ENCODE measurements at regions not wholly inside any gene's neighbourhood (a gene's known extent, or its start where the extent isn't known, plus 50 kb on each side); places are given as distances from the start of the nearest gene placed in this dataset.

GRCh38 chr5:155838394-155838793 is 488.6 kb upstream of the SGCD start:
- H2BK15ac ChIP-seq (ENCODE audit: low read depth, low read length): no peak overlapping the region
- in situ Hi-C loops (cut with MboI; ENCODE audit: low sequenced_read_pairs): no loop called here
- no peaks in the 10 kb centered on the region for H3K79me1 ChIP-seq (ENCODE audit: low read depth in 1 of 2, low read length in 2 of 2)
- H4K8ac ChIP-seq (ENCODE audit: low read depth in 2 of 2, low read length in 2 of 2): no peak overlapping the region
- H3K9me3 ChIP-seq (ENCODE audit: control insufficient read depth, insufficient read depth, low read length): no peaks in the 10 kb centered on the region
- ATAC-seq (ENCODE audit: low read depth) (no peak), DNase-seq (no peak)
- H3K18ac ChIP-seq (ENCODE audit: low read depth, low read length): no peak overlapping the region
- H3K56ac ChIP-seq (ENCODE audit: extremely low read depth, insufficient read depth, low read length): no peak overlapping the region
- H4K5ac ChIP-seq (ENCODE audit: low read depth, low read length): no peak overlapping the region
- intact Hi-C loops (cut with micrococcal nuclease): no loop called here
- H3K4me3 ChIP-seq (ENCODE audit: insufficient read depth, low read depth, low read length): no peak overlapping the region
- BruUV-seq (replicated peaks): no TSS peak
- H2AFZ ChIP-seq (replicated peaks; ENCODE audit: low read length, poor library complexity): no peak overlapping the region
- H3K4ac ChIP-seq (ENCODE audit: low read depth, low read length): no peak overlapping the region
- no peak overlapping the region for H2BK20ac ChIP-seq (ENCODE audit: low read depth, low read length)
- H2AK5ac ChIP-seq (ENCODE audit: low read depth, low read length): no peak overlapping the region
- no peaks in the 10 kb centered on the region for H3K36me3 ChIP-seq (ENCODE audit: control insufficient read depth, insufficient read depth, low read length)
- no peak overlapping the region for H3K23ac ChIP-seq (ENCODE audit: low read depth, low read length)
- no peak overlapping the region for H3K9ac ChIP-seq (ENCODE audit: low read depth, low read length)
- no peak overlapping the region for H3K14ac ChIP-seq (replicated peaks; ENCODE audit: low read depth, low read length)
- no peak overlapping the region for H2BK120ac ChIP-seq (ENCODE audit: low read depth, low read length)
- dilution Hi-C loops (cut with HindIII; ENCODE audit: low sequenced_read_pairs, unreplicated experiment): no loop called here
- no peaks in the 10 kb centered on the region for H3K4me1 ChIP-seq (ENCODE audit: control insufficient read depth, insufficient read depth, low read length)
- ChIA-PET CTCF (no interaction called here), POLR2A (ENCODE audit: unreplicated experiment) (no interaction called here)
- H4K20me1 ChIP-seq (ENCODE audit: insufficient read depth, low read length): no peaks in the 10 kb centered on the region
- H2BK5ac ChIP-seq (ENCODE audit: low read depth, low read length, poor library complexity, severe bottlenecking): no peak overlapping the region
- H4K91ac ChIP-seq (ENCODE audit: insufficient read depth, low read depth, low read length): no peak overlapping the region
- H3K27me3 ChIP-seq (ENCODE audit: control insufficient read depth, insufficient read depth, low read length): no peaks in the 10 kb centered on the region
- H3K4me2 ChIP-seq (ENCODE audit: low read depth, low read length): no peak overlapping the region
- TF ChIP-seq MAZ (IDR thresholded peaks at IDR 0.05; ENCODE audit: borderline replicate concordance, low read depth, low read length): no peak
- TF ChIP-seq FOS (IDR thresholded peaks at IDR 0.05; ENCODE audit: low read depth, low read length): no peak
- TF ChIP-seq MAFK (IDR thresholded peaks at IDR 0.05; ENCODE audit: low read depth, low read length): no peak
- TF ChIP-seq BHLHE40 (IDR thresholded peaks at IDR 0.05; ENCODE audit: low read depth, low read length): no peak
- TF ChIP-seq NFE2L2 (IDR thresholded peaks at IDR 0.05; ENCODE audit: low read depth, low read length): no peak
- no peak for TF ChIP-seq MXI1 (IDR thresholded peaks at IDR 0.05; ENCODE audit: borderline replicate concordance, low read depth, low read length)
- no peak for TF ChIP-seq RFX5 (IDR thresholded peaks at IDR 0.05; ENCODE audit: low read depth, low read length)
- TF ChIP-seq CHD1 (IDR thresholded peaks at IDR 0.05; ENCODE audit: low read depth, low read length): no peak
- TF ChIP-seq RAD21 (IDR thresholded peaks at IDR 0.05; ENCODE audit: low read length): no peak
- TF ChIP-seq CEBPB (IDR thresholded peaks at IDR 0.05; ENCODE audit: low read depth, low read length): no peak
- no peak for TF ChIP-seq ELK1 (IDR thresholded peaks at IDR 0.05; ENCODE audit: borderline replicate concordance, low read depth, low read length)
- TF ChIP-seq POLR2A (IDR thresholded peaks at IDR 0.05; ENCODE audit: low read depth, low read length): no peak
- TF ChIP-seq RCOR1 (IDR thresholded peaks at IDR 0.05; ENCODE audit: insufficient replicate concordance, low read length): no peak
- TF ChIP-seq USF2 (IDR thresholded peaks at IDR 0.05; ENCODE audit: low read depth, low read length): no peak
- no peak for TF ChIP-seq SMC3 (IDR thresholded peaks at IDR 0.05; ENCODE audit: low read depth, low read length)
- TF ChIP-seq CTCF (conservative IDR thresholded peaks at IDR 0.05; ENCODE audit: low read depth, low read length): no peak
- no peak overlapping the region for H2AK9ac ChIP-seq (replicated peaks; ENCODE audit: low read depth, low read length, poor library complexity)
- WGBS, 2 experiments (ENCODE audit: extremely low coverage in 2 of 2, insufficient read length in 1 of 2): no CpG with 5 or more reads among the region's 2 CpGs
- no peaks in the 10 kb centered on the region for H3K9me1 ChIP-seq (ENCODE audit: insufficient read depth, low read length)
- H3K27ac ChIP-seq (ENCODE audit: insufficient read depth, low read length): no peak overlapping the region
